Left ventricle myocardium inferior (tissue), 1 donor: ENCODE measurements at regions not wholly inside any gene's neighbourhood (a gene's known extent, or its start where the extent isn't known, plus 50 kb on each side); places are given as distances from the start of the nearest gene placed in this dataset.

ENCODE experiments used
- DNase-seq: peaks from one replicate; pipeline ENCODE4 v3.0.0-alpha.2; 2020
- H3K27ac ChIP-seq: fragments of 200-600 bp; replicated peaks from 2 replicates; pipeline ENCODE4 v1.8.0; 2021
- H3K27me3 ChIP-seq: fragments of 200-600 bp; 2 replicates; pipeline ENCODE4 v1.8.0; 2021; ENCODE audit warnings: low read depth
- H3K36me3 ChIP-seq: fragments of 200-600 bp; 2 replicates; pipeline ENCODE4 v1.8.0; 2021
- H3K4me1 ChIP-seq: fragments of 200-600 bp; 2 replicates; pipeline ENCODE4 v1.8.0; 2021
- H3K4me3 ChIP-seq: fragments of 200-600 bp; 2 replicates; pipeline ENCODE4 v1.8.0; 2021; ENCODE audit warnings: mild to moderate bottlenecking, moderate library complexity
- H3K9me3 ChIP-seq: fragments of 200-600 bp; replicated peaks from 2 replicates; pipeline ENCODE4 v1.8.0; 2021
- intact Hi-C: fragments of 100-400 bp; cut with micrococcal nuclease; formaldehyde crosslinking; loops from one replicate; pipeline ENCODE4 v1.11.0; 2022
- TF ChIP-seq, protein P1 (sequence below): fragments of 200-600 bp; IDR thresholded peaks from 2 replicates; pipeline ENCODE4 v1.8.0; 2021; ENCODE audit warnings: antibody characterized with exemption, mild to moderate bottlenecking, borderline replicate concordance
- donor health status: DM: no; HTN: yes; CAD: no; lungs with severe emphysema.

DNA sequence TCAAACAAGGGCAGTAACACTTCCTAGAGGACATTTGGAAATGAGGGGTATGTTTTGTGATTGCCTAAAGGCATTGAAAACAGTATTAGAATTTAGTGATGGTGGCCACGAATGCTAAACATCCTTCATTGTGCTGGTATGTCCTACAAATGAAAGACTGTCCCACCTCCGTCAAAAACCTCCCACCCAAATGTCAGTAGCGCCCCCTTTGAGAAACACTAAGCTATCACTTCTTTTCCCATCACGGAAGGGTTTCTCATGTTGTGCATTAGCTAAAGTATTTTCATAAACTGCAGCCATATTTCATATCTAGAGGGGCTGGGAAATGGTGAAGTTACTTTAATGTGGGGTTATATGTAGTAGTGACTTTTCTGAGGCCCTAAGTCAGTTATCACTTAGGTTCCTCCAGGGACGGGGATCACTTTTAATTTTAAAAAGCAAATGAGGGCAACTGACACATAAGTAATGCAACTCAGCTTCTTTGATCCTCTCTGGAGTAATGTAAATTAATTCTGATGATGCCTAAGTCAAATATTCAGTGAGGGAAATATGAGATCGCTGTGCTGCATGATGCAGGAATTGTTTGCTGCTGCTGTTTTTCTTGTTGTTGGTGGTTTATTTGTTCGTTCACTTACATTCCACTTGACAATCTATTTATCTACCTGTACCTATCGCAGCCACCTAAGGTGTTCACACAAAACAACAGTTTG, 1403.4 kb upstream of the TENM4 start:
- no peak for DNase-seq
- no peaks in the 10 kb centered on the region for H3K27me3 ChIP-seq
- TF ChIP-seq, protein P1, sequence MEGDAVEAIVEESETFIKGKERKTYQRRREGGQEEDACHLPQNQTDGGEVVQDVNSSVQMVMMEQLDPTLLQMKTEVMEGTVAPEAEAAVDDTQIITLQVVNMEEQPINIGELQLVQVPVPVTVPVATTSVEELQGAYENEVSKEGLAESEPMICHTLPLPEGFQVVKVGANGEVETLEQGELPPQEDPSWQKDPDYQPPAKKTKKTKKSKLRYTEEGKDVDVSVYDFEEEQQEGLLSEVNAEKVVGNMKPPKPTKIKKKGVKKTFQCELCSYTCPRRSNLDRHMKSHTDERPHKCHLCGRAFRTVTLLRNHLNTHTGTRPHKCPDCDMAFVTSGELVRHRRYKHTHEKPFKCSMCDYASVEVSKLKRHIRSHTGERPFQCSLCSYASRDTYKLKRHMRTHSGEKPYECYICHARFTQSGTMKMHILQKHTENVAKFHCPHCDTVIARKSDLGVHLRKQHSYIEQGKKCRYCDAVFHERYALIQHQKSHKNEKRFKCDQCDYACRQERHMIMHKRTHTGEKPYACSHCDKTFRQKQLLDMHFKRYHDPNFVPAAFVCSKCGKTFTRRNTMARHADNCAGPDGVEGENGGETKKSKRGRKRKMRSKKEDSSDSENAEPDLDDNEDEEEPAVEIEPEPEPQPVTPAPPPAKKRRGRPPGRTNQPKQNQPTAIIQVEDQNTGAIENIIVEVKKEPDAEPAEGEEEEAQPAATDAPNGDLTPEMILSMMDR, result no peak
- no peak overlapping the region for H3K27ac ChIP-seq
- H3K9me3 ChIP-seq, result no peaks in the 10 kb centered on the region
- no peaks in the 10 kb centered on the region for H3K4me1 ChIP-seq
- H3K36me3 ChIP-seq, result no peaks in the 10 kb centered on the region
- intact Hi-C loops, result no loop called here
- no peak overlapping the region for H3K4me3 ChIP-seq

DNA sequence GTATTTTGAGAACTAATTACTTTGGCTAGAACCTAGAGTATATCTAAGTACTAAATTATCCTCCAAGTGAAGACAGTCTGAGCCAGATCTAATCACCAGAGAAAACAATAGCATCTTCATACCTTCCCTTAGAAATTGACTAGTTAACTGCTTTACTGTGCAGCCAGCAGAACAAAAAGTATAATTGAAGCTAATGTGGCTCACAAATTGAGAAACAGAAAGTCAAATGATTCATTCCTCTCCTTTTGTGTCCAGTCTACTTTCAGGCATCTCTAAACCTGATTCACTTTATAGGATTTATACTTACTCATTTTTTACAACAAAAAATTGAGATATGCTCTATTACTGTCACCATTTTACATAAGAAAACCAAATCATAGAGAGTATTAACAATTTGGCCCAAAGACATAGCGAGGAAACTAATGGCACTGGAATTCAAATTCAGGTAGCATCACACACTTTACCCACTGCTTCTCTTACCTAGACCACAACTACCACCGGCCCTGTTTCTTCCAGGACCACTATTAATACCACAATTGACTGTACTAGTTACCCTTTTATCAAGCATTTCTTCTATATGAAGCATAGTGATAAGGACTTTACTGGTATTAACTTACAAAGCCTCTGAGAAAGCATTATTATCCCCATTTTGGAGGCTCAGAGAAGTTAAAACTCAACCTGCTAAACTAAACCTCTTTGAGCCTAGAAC, 1402.6 kb upstream of the TENM4 start:
- Histone ChIP-seq H3K27me3 (no peaks in the 10 kb centered on the region), H3K4me1 (no peaks in the 10 kb centered on the region), H3K27ac (no peak overlapping the region), H3K9me3 (no peaks in the 10 kb centered on the region), H3K36me3 (no peaks in the 10 kb centered on the region), H3K4me3 (no peak overlapping the region)
- no peak for DNase-seq
- intact Hi-C loops, result no loop called here
- TF ChIP-seq, protein P1, result no peak

DNA sequence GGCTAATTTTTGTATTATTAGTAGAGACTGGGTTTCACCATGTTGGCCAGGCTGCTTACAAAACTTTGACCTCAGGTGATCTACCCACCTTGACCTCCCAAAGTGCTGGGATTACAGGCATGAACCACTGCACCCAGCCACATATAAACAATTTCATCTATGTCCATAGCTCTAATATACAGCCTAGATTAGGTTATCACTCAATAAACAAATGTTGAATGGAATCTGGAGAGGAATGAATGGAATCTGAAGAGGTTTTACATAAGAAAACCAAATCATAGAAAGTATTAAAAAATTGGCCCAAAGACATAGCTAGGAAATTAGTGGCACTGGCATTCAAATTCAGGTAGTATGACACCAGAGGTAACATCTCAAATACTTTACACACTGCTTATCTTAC, 1401.4 kb upstream of the TENM4 start:
- Histone ChIP-seq H3K4me3 (no peak overlapping the region), H3K4me1 (no peaks in the 10 kb centered on the region)

DNA sequence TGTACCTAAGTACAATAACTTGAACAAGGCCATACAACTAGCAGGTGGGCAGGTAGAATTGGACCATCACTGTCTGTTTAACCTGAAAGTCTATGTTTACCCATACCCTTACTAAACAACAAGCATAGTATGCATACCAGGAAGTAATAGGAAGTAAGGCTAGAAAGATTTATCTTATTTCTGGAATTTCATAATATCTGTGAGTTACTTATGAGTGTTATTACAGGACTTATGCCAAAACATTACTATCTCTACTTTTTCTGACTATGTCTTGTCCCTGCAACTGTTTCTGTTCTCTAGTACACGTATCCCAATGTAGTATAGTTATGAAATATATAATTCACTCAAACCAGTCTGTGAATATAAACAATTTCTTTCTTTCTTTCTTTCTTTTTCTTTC, 1400.8 kb upstream of the TENM4 start:
- Histone ChIP-seq H3K27ac (no peak overlapping the region), H3K36me3 (no peaks in the 10 kb centered on the region), H3K4me1 (no peaks in the 10 kb centered on the region), H3K9me3 (no peaks in the 10 kb centered on the region), H3K4me3 (no peak overlapping the region), H3K27me3 (no peaks in the 10 kb centered on the region)
- intact Hi-C loops, result no loop called here
- DNase-seq, result no peak
- TF ChIP-seq, protein P1, result no peak

More for the DNA sequence above, 1401.4 kb upstream of the TENM4 start:
- no peaks in the 10 kb centered on the region for H3K27me3 ChIP-seq
- no peak overlapping the region for H3K27ac ChIP-seq
- H3K9me3 ChIP-seq, result no peaks in the 10 kb centered on the region
- intact Hi-C loops, result no loop called here
- H3K36me3 ChIP-seq, result no peaks in the 10 kb centered on the region
- DNase-seq, result no peak
- TF ChIP-seq, protein P1, result no peak

DNA sequence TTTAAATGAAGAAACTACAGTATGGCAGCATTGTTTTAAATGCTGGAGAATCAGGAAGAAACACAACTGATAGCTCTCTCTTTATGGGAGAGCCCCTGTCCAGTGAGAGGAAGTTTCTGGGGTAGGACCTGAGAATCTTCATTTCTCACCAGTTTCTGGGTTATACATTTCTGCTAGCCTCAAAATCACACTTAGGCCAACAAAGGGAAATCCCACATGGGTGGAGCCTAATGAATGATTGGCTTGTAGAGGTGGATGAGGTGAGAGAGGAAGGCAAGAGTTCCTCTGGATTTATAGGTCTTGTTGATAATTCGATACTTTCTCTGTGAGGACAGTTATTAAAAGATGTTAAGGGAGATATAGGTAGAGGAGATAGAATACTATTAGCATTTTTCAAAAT, 1397.3 kb upstream of the TENM4 start:
- DNase-seq, result no peak
- TF ChIP-seq, protein P1, result no peak
- Histone ChIP-seq H3K4me1 (no peaks in the 10 kb centered on the region), H3K27ac (no peak overlapping the region), H3K9me3 (no peaks in the 10 kb centered on the region), H3K36me3 (no peaks in the 10 kb centered on the region), H3K4me3 (no peak overlapping the region), H3K27me3 (no peaks in the 10 kb centered on the region)
- intact Hi-C loops, result no loop called here
